ENCODE measurements at regions not wholly inside any gene's neighbourhood (a gene's known extent, or its start where the extent isn't known, plus 50 kb on each side); places are given as distances from the start of the nearest gene placed in this dataset.

DNA sequence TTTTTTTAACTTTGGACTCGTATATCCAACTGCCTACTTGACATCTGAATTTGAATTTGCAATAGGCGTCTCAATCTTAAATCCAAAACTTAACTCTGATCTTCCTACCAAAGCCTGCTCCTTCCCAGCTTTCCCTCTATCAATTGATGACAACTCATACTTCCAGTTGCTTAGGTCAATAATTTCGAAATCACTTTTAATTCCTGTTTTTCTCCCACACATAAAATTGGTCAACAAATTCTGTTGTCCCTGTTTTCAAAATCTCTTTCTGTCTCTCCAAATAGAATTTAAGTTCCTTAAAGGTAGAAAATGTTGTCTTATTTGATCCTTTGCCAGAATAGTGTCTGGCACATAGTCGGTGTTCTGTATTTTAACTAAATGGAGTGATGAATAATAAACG, 332.4 kb downstream of the SATB1 start:
- intact Hi-C loops (cut with DNase I), result no loop called here
- TF ChIP-seq EP300 (IDR thresholded peaks at IDR 0.05) (no peak), POLR2A (IDR thresholded peaks at IDR 0.05) (no peak), CTCF (IDR thresholded peaks at IDR 0.05) (no peak)
- H3K4me3 ChIP-seq, result no peak overlapping the region
- H3K9me3 ChIP-seq, result no peaks in the 10 kb centered on the region
- WGBS, 3 donors, result 73 to 75% (median 74%) methylated on average over 5 of the region's 5 CpGs
- no peak overlapping the region for H3K27ac ChIP-seq
- no peak for DNase-seq
- no peaks in the 10 kb centered on the region for H3K27me3 ChIP-seq
- no peaks in the 10 kb centered on the region for H3K4me1 ChIP-seq (ENCODE audit: insufficient read depth)
- no peaks in the 10 kb centered on the region for H3K36me3 ChIP-seq

DNA sequence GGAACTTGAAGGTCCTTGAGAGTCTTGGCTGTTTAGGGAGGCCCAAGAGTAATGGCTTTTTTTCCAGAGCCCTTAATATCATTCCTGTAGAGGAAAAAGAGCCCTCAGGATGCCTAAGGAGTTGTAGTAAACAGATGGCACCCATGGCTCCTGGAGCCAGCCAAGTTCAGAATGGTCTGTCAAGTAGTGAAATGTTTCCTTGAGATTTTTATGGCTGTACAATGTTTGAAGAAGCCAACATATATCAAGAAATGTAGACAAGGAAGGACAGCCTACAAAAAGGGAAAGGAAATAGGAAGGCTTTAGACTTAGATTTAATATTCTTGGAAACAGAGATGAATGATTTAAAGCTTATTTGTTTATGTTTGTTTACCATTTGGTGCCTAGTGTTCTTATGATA, 334.8 kb downstream of the SATB1 start:
- no peak for TF ChIP-seq POLR2A (IDR thresholded peaks at IDR 0.05)
- no peak for TF ChIP-seq EP300 (IDR thresholded peaks at IDR 0.05)
- no peak for TF ChIP-seq CTCF (IDR thresholded peaks at IDR 0.05)
- H3K9me3 ChIP-seq, result no peaks in the 10 kb centered on the region
- H3K36me3 ChIP-seq, result no peaks in the 10 kb centered on the region
- no peaks in the 10 kb centered on the region for H3K27me3 ChIP-seq
- no peaks in the 10 kb centered on the region for H3K4me1 ChIP-seq (ENCODE audit: insufficient read depth)
- DNase-seq, result no peak
- intact Hi-C loops (cut with DNase I), result no loop called here
- no peak overlapping the region for H3K4me3 ChIP-seq
- H3K27ac ChIP-seq, result no peak overlapping the region

- Histone ChIP-seq H3K36me3 (no peaks in the 10 kb centered on the region), H3K4me3 (no peak overlapping the region), H3K27me3 (no peaks in the 10 kb centered on the region), H3K9me3 (no peaks in the 10 kb centered on the region), H3K27ac (no peak overlapping the region), H3K4me1 (ENCODE audit: insufficient read depth) (no peaks in the 10 kb centered on the region)
- DNase-seq, result no peak
- 45 to 49% (median 47%) methylated on average over 3 of the region's 3 CpGs for WGBS, 3 donors
- intact Hi-C loops (cut with DNase I), result no loop called here
- TF ChIP-seq EP300 (IDR thresholded peaks at IDR 0.05) (no peak), CTCF (IDR thresholded peaks at IDR 0.05) (no peak), POLR2A (IDR thresholded peaks at IDR 0.05) (no peak)
These were observed 337.2 kb downstream of the SATB1 start for GRCh38 chr3:18087988-18088387.

DNA sequence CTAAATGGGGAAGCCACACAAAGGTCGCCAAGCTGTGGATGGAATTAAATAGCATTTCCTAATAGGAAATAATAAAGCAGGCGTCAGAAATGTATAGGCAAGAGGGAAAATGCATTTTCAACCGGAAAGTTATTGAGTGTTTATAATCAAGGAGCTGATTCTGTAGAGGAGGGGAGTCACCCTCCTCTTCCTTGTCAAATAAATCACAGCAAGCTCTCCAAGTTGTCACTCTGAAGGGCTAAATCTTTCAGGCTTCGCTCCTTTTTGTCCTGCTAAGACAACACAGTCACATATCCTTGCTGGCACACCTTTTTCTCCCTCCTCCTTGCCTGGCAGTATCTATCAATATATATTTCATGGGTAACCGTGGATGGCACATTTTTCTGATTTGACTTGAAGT, 338.4 kb downstream of the SATB1 start:
- intact Hi-C loops (cut with DNase I), result no loop called here
- H3K4me3 ChIP-seq, result no peak overlapping the region
- H3K27me3 ChIP-seq, result no peaks in the 10 kb centered on the region
- H3K36me3 ChIP-seq, result no peaks in the 10 kb centered on the region
- 60 to 64% (median 63%) methylated on average over 5 of the region's 5 CpGs for WGBS, 3 donors
- no peaks in the 10 kb centered on the region for H3K4me1 ChIP-seq (ENCODE audit: insufficient read depth)
- H3K9me3 ChIP-seq, result no peaks in the 10 kb centered on the region
- TF ChIP-seq CTCF (IDR thresholded peaks at IDR 0.05) (no peak), POLR2A (IDR thresholded peaks at IDR 0.05) (no peak), EP300 (IDR thresholded peaks at IDR 0.05) (no peak)
- DNase-seq, result no peak
- no peak overlapping the region for H3K27ac ChIP-seq

DNA sequence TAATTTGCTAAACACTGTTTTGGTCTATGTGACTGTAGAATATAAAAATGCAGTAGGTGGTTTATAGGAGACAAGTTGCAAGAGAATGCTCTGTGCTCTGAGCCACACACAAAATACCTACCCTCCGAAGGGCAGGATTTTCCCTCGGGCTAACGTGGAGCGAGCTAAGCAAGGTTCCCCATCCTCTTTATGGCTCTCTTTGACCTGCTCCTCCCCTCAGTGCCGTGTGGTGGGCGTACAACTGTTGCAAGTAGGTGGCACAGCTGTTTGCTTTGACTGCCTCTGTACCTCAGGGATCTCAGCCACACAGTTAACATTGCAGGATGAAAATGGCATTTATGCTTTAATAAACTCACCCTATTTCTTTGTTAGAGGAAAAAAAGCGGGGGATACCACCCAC, 339.1 kb downstream of the SATB1 start:
- intact Hi-C loops (cut with DNase I), result no loop called here

More for the DNA sequence above, 339.1 kb downstream of the SATB1 start:
- no peak for DNase-seq
- Histone ChIP-seq H3K27ac (no peak overlapping the region), H3K36me3 (no peaks in the 10 kb centered on the region), H3K27me3 (no peaks in the 10 kb centered on the region), H3K4me1 (ENCODE audit: insufficient read depth) (no peaks in the 10 kb centered on the region), H3K4me3 (no peak overlapping the region), H3K9me3 (no peaks in the 10 kb centered on the region)
- TF ChIP-seq POLR2A (IDR thresholded peaks at IDR 0.05) (no peak), EP300 (IDR thresholded peaks at IDR 0.05) (no peak), CTCF (IDR thresholded peaks at IDR 0.05) (no peak)
- 61 to 67% (median 62%) methylated on average over 7 of the region's 7 CpGs for WGBS, 3 donors

Measured in ovary (tissue), 7 donors.